CD4-positive, alpha-beta T cell (primary cell): ENCODE measurements at regions not wholly inside any gene's neighbourhood (a gene's known extent, or its start where the extent isn't known, plus 50 kb on each side); places are given as distances from the start of the nearest gene placed in this dataset.
"Not testable (repeated sequence)": the region's sequence is repeated elsewhere in the genome, so short reads cannot be mapped to it uniquely, and the experiment has no call there.

Experiments
- ATAC-seq: fragments of 200-7000 bp; cut with Tn5 transposase; one replicate; pipeline ENCODE4 v1.10.0; 2022; ENCODE audit warnings: mild to moderate bottlenecking; ENCODE audit not compliant: poor library complexity
- CTCF ChIA-PET: fragments of 350-600 bp; sonication (Branson Sonifier 250); formaldehyde crosslinking; loops from one replicate; lab custom pipeline; 2021; ENCODE audit warnings: antibody characterized with exemption, inconsistent platforms; lab: Charles Lee
- POLR2A ChIA-PET: fragments of 350-600 bp; sonication (Branson Sonifier 250); formaldehyde crosslinking; loops from one replicate; lab custom pipeline; 2021; ENCODE audit warnings: antibody characterized with exemption, inconsistent platforms; lab: Charles Lee
- DNase-seq, 14 experiments: peaks; one replicate each; pipeline ENCODE4 v3.0.0-alpha.2; 2013 to 2020; ENCODE audit warnings: mixed read lengths in 2 of 14
- H3K27ac ChIP-seq, 2 donors: one replicate each; pipeline versions ENCODE4 v1.5.1 to v1.7.0; 2013; ENCODE audit warnings: low read length in 2 of 2, low read depth in 1 of 2, mild to moderate bottlenecking in 1 of 2
- H3K27me3 ChIP-seq, 2 experiments: 1 replicate in 1 of 2; 2 replicates in 1 of 2; pipeline versions ENCODE4 v1.6.1 to v1.7.0; 2013; ENCODE audit warnings: low read length in 2 of 2, control low read depth in 1 of 2, mild to moderate bottlenecking in 1 of 2, moderate library complexity in 1 of 2; ENCODE audit not compliant: insufficient read depth in 2 of 2, control insufficient read depth in 1 of 2
- H3K36me3 ChIP-seq: one replicate; pipeline ENCODE4 v1.6.1; 2013; ENCODE audit warnings: low read length, control low read depth; ENCODE audit not compliant: insufficient read depth
- H3K4me1 ChIP-seq: one replicate; pipeline ENCODE4 v1.6.1; 2013; ENCODE audit warnings: low read length, control low read depth; ENCODE audit not compliant: insufficient read depth
- H3K4me3 ChIP-seq: one replicate; pipeline ENCODE4 v1.5.1; 2013; ENCODE audit warnings: mild to moderate bottlenecking, low read length, moderate library complexity
- H3K9me3 ChIP-seq, 2 experiments: 1 replicate in 1 of 2; 2 replicates in 1 of 2; pipeline versions ENCODE4 v1.6.1 to v1.7.0; 2013; ENCODE audit warnings: low read length in 2 of 2, mild to moderate bottlenecking in 2 of 2, control low read depth in 1 of 2, moderate library complexity in 1 of 2; ENCODE audit not compliant: control insufficient read depth in 1 of 2, insufficient read depth in 1 of 2
- H3K27ac Mint-ChIP-seq: one replicate; pipeline ENCODE4 v1.8.0; 2020; ENCODE audit warnings: mixed read lengths
- H3K27me3 Mint-ChIP-seq: one replicate; pipeline ENCODE4 v1.8.0; 2021; ENCODE audit warnings: mixed read lengths
- H3K36me3 Mint-ChIP-seq: one replicate; pipeline ENCODE4 v1.8.0; 2021; ENCODE audit warnings: low read depth, mixed read lengths
- H3K4me1 Mint-ChIP-seq: one replicate; pipeline ENCODE4 v1.8.0; 2021; ENCODE audit warnings: low read depth, mixed read lengths
- H3K4me3 Mint-ChIP-seq: one replicate; pipeline ENCODE4 v1.8.0; 2020; ENCODE audit warnings: mild to moderate bottlenecking, mixed read lengths
- H3K9me3 Mint-ChIP-seq: one replicate; pipeline ENCODE4 v1.8.0; 2020; ENCODE audit warnings: mixed read lengths
- intact Hi-C, 2 experiments: fragments of 100-400 bp; cut with DNase I in 1 of 2; cut with micrococcal nuclease in 1 of 2; formaldehyde crosslinking; loops; one replicate each; pipeline versions ENCODE4 v1.15.1 to v1.9.0; 2023 to 2025; cut with DNase I, micrococcal nuclease
- TF ChIP-seq, protein P1 (sequence below): fragments of 200-600 bp; IDR thresholded peaks from one replicate; pipeline ENCODE4 v1.8.0; 2022; ENCODE audit warnings: antibody characterized with exemption, mild to moderate bottlenecking

DNA sequence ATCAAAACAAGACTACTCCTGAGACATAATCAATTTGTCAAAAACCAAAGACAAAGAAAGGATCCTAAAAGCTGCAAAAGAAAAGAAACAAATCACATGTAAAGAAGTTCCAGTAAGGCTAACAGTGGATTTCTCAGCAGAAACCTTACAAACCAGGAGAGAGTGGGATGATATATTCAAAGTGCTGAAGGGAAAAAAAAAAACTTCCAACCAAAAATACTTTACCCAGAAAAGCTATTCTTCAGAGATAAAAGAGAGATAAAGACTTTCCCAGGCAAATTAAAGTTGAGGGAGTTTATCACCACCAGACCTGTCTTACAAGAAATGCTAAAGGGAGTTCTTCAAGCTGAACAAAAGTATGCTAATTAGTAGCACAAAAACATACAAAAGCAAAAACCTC is 91.9 kb upstream of the PPP2R5C start:
- ATAC-seq (no peak), DNase-seq (no peak)
- H3K4me1 Mint-ChIP-seq, result no peaks in the 10 kb centered on the region
- H3K36me3 Mint-ChIP-seq, result peaks cover 12% of the 10 kb centered on the region
- peaks cover 52% of the 10 kb centered on the region for H3K27me3 Mint-ChIP-seq
- no peaks in the 10 kb centered on the region for H3K4me1 ChIP-seq
- H3K27ac ChIP-seq, result no peak overlapping the region
- TF ChIP-seq, protein P1, sequence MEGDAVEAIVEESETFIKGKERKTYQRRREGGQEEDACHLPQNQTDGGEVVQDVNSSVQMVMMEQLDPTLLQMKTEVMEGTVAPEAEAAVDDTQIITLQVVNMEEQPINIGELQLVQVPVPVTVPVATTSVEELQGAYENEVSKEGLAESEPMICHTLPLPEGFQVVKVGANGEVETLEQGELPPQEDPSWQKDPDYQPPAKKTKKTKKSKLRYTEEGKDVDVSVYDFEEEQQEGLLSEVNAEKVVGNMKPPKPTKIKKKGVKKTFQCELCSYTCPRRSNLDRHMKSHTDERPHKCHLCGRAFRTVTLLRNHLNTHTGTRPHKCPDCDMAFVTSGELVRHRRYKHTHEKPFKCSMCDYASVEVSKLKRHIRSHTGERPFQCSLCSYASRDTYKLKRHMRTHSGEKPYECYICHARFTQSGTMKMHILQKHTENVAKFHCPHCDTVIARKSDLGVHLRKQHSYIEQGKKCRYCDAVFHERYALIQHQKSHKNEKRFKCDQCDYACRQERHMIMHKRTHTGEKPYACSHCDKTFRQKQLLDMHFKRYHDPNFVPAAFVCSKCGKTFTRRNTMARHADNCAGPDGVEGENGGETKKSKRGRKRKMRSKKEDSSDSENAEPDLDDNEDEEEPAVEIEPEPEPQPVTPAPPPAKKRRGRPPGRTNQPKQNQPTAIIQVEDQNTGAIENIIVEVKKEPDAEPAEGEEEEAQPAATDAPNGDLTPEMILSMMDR, result no peak
- peaks cover 15 to 18% of the 10 kb centered on the region in 2 experiments for H3K27me3 ChIP-seq
- H3K9me3 ChIP-seq, result peaks cover 3 to 27% of the 10 kb centered on the region in 2 experiments
- H3K9me3 Mint-ChIP-seq, result peaks cover 17% of the 10 kb centered on the region
- ChIA-PET POLR2A (no interaction called here), CTCF (no interaction called here)
- no peak overlapping the region for H3K4me3 ChIP-seq
- no peak overlapping the region for H3K4me3 Mint-ChIP-seq
- H3K36me3 ChIP-seq, result no peaks in the 10 kb centered on the region
- intact Hi-C loops, result no loop called here
- no peak overlapping the region for H3K27ac Mint-ChIP-seq

DNA sequence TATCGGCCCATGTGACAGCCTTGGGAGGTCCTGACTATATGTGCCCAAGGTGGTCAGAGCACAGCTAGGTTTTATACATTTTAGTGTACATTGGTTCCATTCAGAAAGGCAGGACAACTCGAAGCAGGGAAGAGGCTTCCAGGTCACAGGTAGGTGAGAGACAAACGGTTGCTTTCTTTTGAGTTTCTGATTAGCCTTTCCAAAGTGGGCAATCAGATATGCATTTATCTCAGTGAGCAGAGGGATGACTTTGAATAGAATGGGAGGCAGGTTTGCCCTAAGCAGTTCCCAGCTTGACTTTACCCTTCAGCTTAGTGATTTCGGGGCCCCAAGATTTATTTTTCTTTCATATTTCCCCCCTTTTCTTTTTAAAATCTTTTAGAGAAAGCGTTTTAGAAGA is 87.6 kb upstream of the PPP2R5C start:
- TF ChIP-seq, protein P1, result no peak
- ChIA-PET CTCF (no interaction called here), POLR2A (no interaction called here)
- no peak for ATAC-seq
- H3K27me3 Mint-ChIP-seq, result peaks cover 30% of the 10 kb centered on the region
- Histone ChIP-seq H3K36me3 (no peaks in the 10 kb centered on the region), H3K27ac (no peak overlapping the region), H3K27me3 (peaks cover 0 to under 1% of the 10 kb centered on the region in 2 experiments), H3K4me1 (no peaks in the 10 kb centered on the region), H3K4me3 (no peak overlapping the region), H3K9me3 (peaks cover 3 to 24% of the 10 kb centered on the region in 2 experiments)
- no peak for DNase-seq
- H3K27ac Mint-ChIP-seq, result no peak overlapping the region
- H3K9me3 Mint-ChIP-seq, result peaks cover 11% of the 10 kb centered on the region
- peaks cover 12% of the 10 kb centered on the region for H3K36me3 Mint-ChIP-seq
- intact Hi-C loops, result no loop called here
- H3K4me1 Mint-ChIP-seq, result no peaks in the 10 kb centered on the region
- H3K4me3 Mint-ChIP-seq, result no peak overlapping the region

DNA sequence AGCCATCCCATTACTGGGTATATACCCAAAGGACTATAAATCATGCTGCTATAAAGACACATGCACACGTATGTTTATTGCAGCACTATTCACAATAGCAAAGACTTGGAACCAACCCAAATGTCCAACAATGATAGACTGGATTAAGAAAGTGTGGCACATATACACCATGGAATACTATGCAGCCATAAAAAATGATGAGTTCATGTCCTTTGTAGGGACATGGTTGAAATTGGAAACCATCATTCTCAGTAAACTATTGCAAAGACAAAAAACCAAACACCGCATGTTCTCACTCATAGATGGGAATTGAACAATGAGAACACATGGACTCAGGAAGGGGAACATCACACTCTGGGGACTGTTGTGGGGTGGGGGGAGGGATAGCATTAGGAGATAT is 85.7 kb upstream of the PPP2R5C start:
- CTCF ChIA-PET, H3K9me3 ChIP-seq, ATAC-seq, H3K36me3 Mint-ChIP-seq, H3K4me3 Mint-ChIP-seq, H3K9me3 Mint-ChIP-seq, H3K4me3 ChIP-seq, DNase-seq, H3K36me3 ChIP-seq, H3K27me3 ChIP-seq, H3K4me1 Mint-ChIP-seq, H3K27ac ChIP-seq, H3K27ac Mint-ChIP-seq, intact Hi-C loops, H3K4me1 ChIP-seq: not testable (repeated sequence)
- H3K27me3 Mint-ChIP-seq, result peaks cover 19% of the 10 kb centered on the region
- POLR2A ChIA-PET, result interaction anchor here (0.7 kb wide), 1 partner anchor 471 kb away, joined by 3 read pairs; no protein-coding TSS in a partner anchor

DNA sequence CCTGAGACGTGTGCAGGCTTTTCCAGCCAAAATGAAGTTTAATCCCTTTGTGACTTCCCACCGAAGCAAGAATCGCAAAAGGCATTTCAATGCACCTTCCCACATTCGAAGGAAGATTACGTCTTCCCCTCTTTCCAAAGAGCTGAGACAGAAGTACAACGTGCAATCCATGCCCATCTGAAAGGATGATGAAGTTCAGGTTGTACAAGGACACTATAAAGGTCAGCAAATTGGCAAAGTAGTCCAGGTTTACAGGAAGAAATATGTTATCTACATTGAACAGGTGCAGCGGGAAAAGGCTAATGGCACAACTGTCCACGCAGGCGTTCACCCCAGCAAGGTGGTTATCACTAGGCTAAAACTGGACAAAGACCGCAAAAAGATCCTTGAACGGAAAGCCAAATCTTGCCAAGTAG is 83.6 kb upstream of the PPP2R5C start:
- intact Hi-C loops, H3K27ac Mint-ChIP-seq: not testable (repeated sequence)

More for the DNA sequence above, 83.6 kb upstream of the PPP2R5C start:
- H3K4me3 Mint-ChIP-seq, H3K36me3 ChIP-seq, H3K9me3 Mint-ChIP-seq, DNase-seq, H3K4me1 ChIP-seq, H3K4me1 Mint-ChIP-seq, POLR2A ChIA-PET, H3K36me3 Mint-ChIP-seq, CTCF ChIA-PET, H3K27me3 ChIP-seq, H3K4me3 ChIP-seq, H3K9me3 ChIP-seq, ATAC-seq, H3K27ac ChIP-seq: not testable (repeated sequence)
- H3K27me3 Mint-ChIP-seq, result peaks cover 12% of the 10 kb centered on the region
